ENCODE measurements at regions not wholly inside any gene's neighbourhood (a gene's known extent, or its start where the extent isn't known, plus 50 kb on each side); places are given as distances from the start of the nearest gene placed in this dataset.

DNA sequence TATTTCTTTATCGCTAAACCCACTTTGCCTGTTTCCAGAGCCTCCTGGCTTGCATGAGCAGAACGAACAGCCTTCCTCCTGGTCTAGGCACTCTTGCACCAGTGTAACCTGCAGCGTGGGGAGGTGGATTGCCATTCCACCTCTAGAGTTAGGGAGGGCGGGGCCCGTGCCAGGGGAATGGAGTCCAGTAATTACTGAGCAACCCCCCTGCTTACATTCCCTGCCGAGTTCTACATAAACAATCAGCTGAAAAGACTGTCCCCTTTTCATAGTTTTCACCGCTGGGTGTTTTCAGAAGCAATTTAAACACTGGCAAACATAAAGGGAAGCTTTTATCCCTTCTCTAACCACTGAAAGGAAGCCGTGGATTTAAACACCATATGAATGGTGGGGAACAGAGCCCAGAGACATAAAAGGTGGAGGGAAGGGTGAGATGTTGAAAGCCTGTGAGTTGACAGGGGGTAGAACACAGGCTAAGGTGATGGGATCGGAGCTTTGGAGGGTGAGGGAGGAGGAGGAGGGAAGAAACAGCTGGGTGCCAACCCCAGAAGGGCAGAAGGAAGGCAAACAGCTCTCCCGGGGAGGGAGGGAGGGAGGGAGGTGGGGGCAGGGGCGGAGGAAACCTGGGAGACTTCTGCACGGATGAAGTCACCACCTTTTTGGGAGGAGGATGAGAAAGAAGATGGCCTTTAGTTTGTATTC, 68.0 kb upstream of the WDR26 start:
- H3K27ac ChIP-seq = peak overlapping the region; percentile 82
- peaks cover 45% of the 10 kb centered on the region for H3K4me1 ChIP-seq
- H3K27me3 ChIP-seq (ENCODE audit: low read depth) = no peaks in the 10 kb centered on the region
- ATAC-seq (peak; percentile 2 to 45), DNase-seq (no peak)
- H3K36me3 ChIP-seq = no peaks in the 10 kb centered on the region
- H3K9me3 ChIP-seq = no peaks in the 10 kb centered on the region
- TF ChIP-seq, protein P1, sequence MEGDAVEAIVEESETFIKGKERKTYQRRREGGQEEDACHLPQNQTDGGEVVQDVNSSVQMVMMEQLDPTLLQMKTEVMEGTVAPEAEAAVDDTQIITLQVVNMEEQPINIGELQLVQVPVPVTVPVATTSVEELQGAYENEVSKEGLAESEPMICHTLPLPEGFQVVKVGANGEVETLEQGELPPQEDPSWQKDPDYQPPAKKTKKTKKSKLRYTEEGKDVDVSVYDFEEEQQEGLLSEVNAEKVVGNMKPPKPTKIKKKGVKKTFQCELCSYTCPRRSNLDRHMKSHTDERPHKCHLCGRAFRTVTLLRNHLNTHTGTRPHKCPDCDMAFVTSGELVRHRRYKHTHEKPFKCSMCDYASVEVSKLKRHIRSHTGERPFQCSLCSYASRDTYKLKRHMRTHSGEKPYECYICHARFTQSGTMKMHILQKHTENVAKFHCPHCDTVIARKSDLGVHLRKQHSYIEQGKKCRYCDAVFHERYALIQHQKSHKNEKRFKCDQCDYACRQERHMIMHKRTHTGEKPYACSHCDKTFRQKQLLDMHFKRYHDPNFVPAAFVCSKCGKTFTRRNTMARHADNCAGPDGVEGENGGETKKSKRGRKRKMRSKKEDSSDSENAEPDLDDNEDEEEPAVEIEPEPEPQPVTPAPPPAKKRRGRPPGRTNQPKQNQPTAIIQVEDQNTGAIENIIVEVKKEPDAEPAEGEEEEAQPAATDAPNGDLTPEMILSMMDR (IDR thresholded peaks at IDR 0.05) = no peak
- intact Hi-C loops (cut with DNase I) = no loop called here
- H3K4me3 ChIP-seq = no peak overlapping the region

DNA sequence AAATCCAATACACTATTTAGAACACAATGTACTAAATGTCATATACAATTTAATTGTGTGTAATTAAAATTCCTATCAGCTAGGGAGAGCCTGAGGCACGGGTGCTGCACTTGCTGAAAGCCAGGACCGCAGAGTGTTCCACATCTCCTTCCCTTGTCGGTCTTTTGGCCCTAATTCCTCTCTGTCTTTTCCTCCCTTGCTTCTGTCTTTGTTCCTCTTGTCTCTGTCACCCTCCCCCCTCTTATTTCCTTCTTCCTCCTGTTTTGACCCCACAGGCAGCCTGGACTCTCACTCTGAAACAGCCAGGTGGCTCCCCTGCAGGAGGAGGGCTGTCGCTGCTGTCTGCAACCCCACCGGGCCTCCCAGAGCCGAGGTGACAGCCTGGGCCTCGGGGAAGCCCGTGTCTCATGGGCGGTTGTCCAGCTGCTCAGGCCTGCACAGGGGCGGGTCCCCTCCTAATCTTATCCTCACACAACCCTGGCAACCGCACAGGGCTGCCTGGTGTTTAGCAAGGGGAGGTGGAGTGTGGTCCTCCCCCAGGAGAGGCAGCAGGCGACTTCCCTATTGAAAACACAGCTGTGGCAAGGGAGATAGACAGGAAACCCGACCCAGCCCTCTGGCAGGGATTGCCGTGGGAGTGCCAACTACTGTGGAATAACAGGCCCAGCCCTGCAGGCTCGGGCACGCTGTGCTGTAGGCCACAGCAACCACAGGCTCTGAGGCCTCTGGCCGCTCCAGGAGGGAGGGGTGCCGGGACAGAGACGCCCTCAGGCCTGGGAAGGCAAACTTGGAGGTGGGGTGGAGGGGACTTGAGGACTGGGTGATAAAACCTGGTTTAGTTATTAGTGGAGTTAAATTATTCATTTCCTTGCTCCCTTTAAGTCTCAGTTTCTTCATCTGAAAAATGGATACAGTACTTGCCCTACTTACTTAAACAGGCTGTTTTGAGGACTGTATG, 68.8 kb upstream of the WDR26 start:
- intact Hi-C loops (cut with DNase I) = no loop called here
- peak; percentile 92 to 95 for ATAC-seq
- Histone ChIP-seq H3K4me1 (peaks cover 37% of the 10 kb centered on the region), H3K27me3 (ENCODE audit: low read depth) (no peaks in the 10 kb centered on the region), H3K36me3 (no peaks in the 10 kb centered on the region), H3K9me3 (no peaks in the 10 kb centered on the region), H3K27ac (peak overlapping the region; percentile 82), H3K4me3 (peak overlapping the region; percentile 14)
- TF ChIP-seq, protein P1 (IDR thresholded peaks at IDR 0.05) = no peak
- DNase-seq = peak; percentile 92

DNA sequence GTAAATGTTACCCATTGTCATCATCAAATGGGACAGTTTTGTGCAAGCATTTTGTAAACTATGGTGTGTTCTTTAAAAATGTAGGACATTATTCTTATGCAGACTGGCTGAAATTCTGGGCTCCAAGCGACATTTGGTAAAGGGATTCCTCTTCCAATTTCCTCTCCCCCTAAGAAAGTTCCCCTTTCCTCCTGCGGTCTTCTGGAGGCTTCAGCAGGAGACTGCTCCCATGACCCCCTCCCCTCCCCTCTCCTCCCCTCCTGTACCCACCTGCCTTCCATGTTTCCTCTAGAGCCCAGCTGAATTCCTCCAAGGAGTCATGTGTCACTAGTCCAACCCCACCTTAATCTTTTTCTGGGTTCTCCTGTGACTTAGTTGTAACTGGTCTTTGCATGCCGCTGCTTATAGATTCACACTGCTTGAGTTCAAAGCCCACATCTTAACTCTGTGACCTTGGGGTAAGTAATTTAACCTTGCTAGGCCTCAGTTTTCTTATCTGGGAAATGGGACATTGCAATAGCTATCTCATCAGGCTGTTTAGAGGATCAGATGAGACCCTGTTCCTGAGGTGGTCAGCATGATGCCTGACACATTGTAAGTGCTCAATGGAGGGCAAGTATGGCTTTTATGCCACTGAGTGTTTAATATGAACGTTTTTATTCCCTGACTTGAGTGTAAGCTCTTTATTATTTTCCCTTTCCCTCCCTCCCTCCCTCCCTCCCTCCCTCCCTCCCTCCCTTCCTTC, 69.9 kb upstream of the WDR26 start:
- DNase-seq (no peak), ATAC-seq (no peak)
- H3K4me1 ChIP-seq = peaks cover 28% of the 10 kb centered on the region
- no peaks in the 10 kb centered on the region for H3K27me3 ChIP-seq (ENCODE audit: low read depth)
- TF ChIP-seq, protein P1 (IDR thresholded peaks at IDR 0.05) = no peak
- intact Hi-C loops (cut with DNase I) = no loop called here
- H3K36me3 ChIP-seq = no peaks in the 10 kb centered on the region
- no peaks in the 10 kb centered on the region for H3K9me3 ChIP-seq
- H3K27ac ChIP-seq = peak overlapping the region; percentile 82
- H3K4me3 ChIP-seq = no peak overlapping the region

DNA sequence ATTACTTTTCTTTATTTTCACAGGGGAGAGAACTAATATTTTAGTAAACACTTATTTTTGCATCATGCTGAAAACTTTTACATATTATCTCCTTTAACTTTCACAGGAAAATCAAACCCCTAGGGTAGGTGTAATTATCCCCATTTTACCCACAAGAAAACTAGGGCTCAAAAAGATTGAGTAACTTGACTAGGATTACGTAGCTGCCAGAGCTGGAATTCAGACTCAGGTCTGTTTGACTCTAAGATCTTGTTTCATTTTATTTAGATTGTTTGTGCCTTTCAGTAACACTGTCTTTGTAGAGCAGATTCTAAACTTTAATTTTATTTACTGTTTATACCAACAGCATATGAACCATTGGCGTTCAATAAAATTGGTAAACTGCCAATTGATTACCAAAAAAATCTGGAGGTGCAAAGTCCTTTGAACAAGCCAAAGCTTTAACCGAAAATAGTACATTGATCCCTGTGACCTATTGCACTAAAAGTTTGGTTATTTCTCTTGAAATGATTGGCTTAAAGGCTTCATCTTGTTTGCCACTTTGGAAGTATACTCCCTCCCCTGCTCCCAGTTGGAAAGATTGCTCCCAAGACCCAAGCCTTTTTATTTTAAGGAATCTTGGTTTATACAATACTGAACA, 71.0 kb upstream of the WDR26 start:
- ATAC-seq = no peak
- no peak for DNase-seq
- TF ChIP-seq, protein P1 (IDR thresholded peaks at IDR 0.05) = no peak
- Histone ChIP-seq H3K4me1 (peaks cover 28% of the 10 kb centered on the region), H3K9me3 (no peaks in the 10 kb centered on the region), H3K27me3 (ENCODE audit: low read depth) (no peaks in the 10 kb centered on the region), H3K36me3 (no peaks in the 10 kb centered on the region), H3K4me3 (no peak overlapping the region), H3K27ac (no peak overlapping the region)
- intact Hi-C loops (cut with DNase I) = no loop called here

All from lower lobe of right lung (tissue), 2 donors.